Glutamatergic neuron (in vitro differentiated cells): ENCODE measurements at regions not wholly inside any gene's neighbourhood (a gene's known extent, or its start where the extent isn't known, plus 50 kb on each side); places are given as distances from the start of the nearest gene placed in this dataset.

ENCODE experiments used
- DNase-seq: peaks from one replicate; pipeline ENCODE4 v3.0.0; 2022
- H3K27ac Mint-ChIP-seq: one replicate; pipeline ENCODE4 v1.8.0; 2020; ENCODE audit warnings: mild to moderate bottlenecking, mixed read lengths, inconsistent platforms; ENCODE audit not compliant: unreplicated experiment
- H3K27me3 Mint-ChIP-seq: one replicate; pipeline ENCODE4 v1.8.0; 2020; ENCODE audit warnings: mild to moderate bottlenecking, moderate library complexity, mixed read lengths, inconsistent platforms; ENCODE audit not compliant: unreplicated experiment
- H3K36me3 Mint-ChIP-seq: one replicate; pipeline ENCODE4 v1.8.0; 2020; ENCODE audit warnings: mild to moderate bottlenecking, mixed read lengths, inconsistent platforms; ENCODE audit not compliant: unreplicated experiment
- H3K4me1 Mint-ChIP-seq: one replicate; pipeline ENCODE4 v1.8.0; 2020; ENCODE audit warnings: mild to moderate bottlenecking, low read depth, mixed read lengths, inconsistent platforms; ENCODE audit not compliant: unreplicated experiment
- H3K4me3 Mint-ChIP-seq: one replicate; pipeline ENCODE4 v1.8.0; 2020; ENCODE audit warnings: mild to moderate bottlenecking, mixed read lengths, inconsistent platforms; ENCODE audit not compliant: unreplicated experiment
- H3K9me3 Mint-ChIP-seq: one replicate; pipeline ENCODE4 v1.8.0; 2020; ENCODE audit warnings: mild to moderate bottlenecking, moderate library complexity, mixed read lengths, inconsistent platforms; ENCODE audit not compliant: unreplicated experiment
- TF ChIP-seq, protein P1 (sequence below): fragments of 200-600 bp; sonication (generic); IDR thresholded peaks from one replicate; pipeline ENCODE4 v1.5.0; 2021; ENCODE audit not compliant: partially characterized antibody, unreplicated experiment

DNA sequence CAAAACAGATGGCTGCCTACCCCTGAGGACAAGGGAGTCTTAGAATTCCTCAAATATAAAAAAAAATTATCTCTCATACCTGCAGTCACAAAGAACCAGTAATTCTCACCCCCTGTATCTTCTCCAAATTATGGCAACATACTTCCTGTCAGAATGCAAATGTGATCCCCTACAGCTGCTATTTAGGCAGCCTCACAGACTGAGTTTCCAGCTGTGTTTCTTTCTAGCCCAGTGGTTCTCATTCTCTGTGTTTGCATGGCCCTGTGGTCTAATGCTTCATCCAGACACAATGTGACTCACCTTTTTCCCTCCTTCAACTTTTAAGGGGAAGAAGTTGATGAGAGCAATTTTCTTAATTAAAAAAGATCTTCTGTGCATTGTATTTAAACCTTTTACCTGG is 726.3 kb downstream of the TSN start:
- DNase-seq, result no peak
- Mint-ChIP-seq H3K4me3 (no peak overlapping the region), H3K36me3 (no peaks in the 10 kb centered on the region), H3K27ac (peak overlapping the region; percentile 87), H3K4me1 (peaks cover 49% of the 10 kb centered on the region), H3K27me3 (peaks cover 3% of the 10 kb centered on the region), H3K9me3 (peaks cover 15% of the 10 kb centered on the region)
- TF ChIP-seq, protein P1, sequence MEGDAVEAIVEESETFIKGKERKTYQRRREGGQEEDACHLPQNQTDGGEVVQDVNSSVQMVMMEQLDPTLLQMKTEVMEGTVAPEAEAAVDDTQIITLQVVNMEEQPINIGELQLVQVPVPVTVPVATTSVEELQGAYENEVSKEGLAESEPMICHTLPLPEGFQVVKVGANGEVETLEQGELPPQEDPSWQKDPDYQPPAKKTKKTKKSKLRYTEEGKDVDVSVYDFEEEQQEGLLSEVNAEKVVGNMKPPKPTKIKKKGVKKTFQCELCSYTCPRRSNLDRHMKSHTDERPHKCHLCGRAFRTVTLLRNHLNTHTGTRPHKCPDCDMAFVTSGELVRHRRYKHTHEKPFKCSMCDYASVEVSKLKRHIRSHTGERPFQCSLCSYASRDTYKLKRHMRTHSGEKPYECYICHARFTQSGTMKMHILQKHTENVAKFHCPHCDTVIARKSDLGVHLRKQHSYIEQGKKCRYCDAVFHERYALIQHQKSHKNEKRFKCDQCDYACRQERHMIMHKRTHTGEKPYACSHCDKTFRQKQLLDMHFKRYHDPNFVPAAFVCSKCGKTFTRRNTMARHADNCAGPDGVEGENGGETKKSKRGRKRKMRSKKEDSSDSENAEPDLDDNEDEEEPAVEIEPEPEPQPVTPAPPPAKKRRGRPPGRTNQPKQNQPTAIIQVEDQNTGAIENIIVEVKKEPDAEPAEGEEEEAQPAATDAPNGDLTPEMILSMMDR, result no peak

DNA sequence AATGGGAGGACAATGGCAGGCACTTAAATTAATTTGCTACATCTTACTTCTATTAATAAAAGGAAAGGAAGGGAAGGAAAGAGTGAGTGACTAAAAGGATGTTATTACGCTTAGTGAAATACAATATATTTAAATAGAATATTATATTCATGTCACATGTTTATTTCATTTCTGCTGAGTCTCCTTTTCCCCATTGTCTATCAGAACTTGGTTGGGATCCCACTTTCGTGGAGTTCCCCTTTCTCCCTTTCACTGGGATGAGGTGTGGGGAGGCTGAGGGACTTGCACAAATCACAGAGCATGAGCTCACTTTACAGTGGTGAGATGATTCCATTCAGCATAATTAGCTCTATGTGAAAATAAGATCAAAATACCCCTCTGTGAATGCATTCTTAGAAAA is 730.6 kb downstream of the TSN start:
- Mint-ChIP-seq H3K4me3 (no peak overlapping the region), H3K36me3 (no peaks in the 10 kb centered on the region), H3K27me3 (no peaks in the 10 kb centered on the region), H3K9me3 (peaks cover 6% of the 10 kb centered on the region), H3K27ac (peak overlapping the region; percentile 69), H3K4me1 (peaks cover 35% of the 10 kb centered on the region)
- TF ChIP-seq, protein P1, result no peak
- DNase-seq, result no peak

DNA sequence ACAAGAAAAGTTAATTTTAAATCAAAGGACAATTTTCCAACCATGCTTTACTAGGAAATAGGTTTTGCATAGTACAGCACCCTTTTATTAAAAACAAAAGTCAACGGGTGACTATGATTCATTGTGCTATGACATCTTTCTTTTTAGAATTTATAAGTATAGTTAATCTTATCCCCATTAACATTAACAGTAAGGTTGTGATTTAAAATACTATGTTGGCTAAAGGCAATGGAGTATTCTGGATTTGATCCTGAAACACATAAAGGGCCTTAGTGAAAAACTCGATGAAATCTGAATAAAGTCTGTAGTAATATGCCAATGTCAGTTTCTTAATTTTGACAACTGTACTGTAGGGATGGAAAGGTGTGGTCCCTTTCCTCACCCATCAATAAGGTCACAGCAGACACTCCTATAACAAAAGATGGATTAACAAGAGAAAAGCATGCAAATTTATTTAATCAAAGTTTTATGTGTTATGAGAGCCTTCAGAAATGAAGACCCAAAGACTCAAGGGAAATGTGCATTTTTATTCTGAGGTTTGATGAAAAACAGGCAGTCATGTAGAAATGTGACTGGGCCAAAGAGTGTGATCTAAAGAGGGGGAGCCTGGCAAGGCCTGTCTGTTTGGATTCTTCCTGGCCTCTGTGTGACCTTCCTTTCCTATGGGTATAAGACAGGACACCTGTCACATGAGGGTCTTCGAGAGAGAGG is 731.4 kb downstream of the TSN start:
- H3K27me3 Mint-ChIP-seq, result no peaks in the 10 kb centered on the region
- no peaks in the 10 kb centered on the region for H3K36me3 Mint-ChIP-seq
- TF ChIP-seq, protein P1, result no peak
- peaks cover 28% of the 10 kb centered on the region for H3K4me1 Mint-ChIP-seq
- no peak overlapping the region for H3K4me3 Mint-ChIP-seq
- peak overlapping the region; percentile 9 for H3K27ac Mint-ChIP-seq
- DNase-seq, result no peak
- H3K9me3 Mint-ChIP-seq, result peaks cover 2% of the 10 kb centered on the region

DNA sequence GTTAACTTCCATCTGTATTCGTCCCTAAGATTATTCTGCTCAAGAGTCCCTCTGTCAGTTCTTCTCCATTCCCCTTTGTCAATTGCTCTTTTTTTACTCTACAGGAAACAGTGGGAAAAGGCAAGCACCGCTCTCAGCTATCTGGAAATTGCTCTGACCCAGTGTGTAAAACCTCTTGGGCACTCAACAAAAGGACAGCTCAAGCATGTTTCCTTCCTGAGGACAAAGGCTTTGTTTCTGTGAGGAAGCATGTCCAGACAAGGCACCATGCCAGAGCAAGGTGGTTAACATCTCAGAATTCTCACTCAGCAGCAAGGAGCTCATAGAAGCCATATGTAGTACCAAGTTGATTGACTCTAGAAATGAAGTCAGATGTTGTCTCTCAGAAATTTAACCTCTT is 735.6 kb downstream of the TSN start:
- H3K27me3 Mint-ChIP-seq, result no peaks in the 10 kb centered on the region
- no peak for DNase-seq
- peaks cover 3% of the 10 kb centered on the region for H3K9me3 Mint-ChIP-seq
- H3K4me3 Mint-ChIP-seq, result no peak overlapping the region
- H3K27ac Mint-ChIP-seq, result no peak overlapping the region
- peaks cover 2% of the 10 kb centered on the region for H3K4me1 Mint-ChIP-seq
- no peaks in the 10 kb centered on the region for H3K36me3 Mint-ChIP-seq
- TF ChIP-seq, protein P1, result no peak

DNA sequence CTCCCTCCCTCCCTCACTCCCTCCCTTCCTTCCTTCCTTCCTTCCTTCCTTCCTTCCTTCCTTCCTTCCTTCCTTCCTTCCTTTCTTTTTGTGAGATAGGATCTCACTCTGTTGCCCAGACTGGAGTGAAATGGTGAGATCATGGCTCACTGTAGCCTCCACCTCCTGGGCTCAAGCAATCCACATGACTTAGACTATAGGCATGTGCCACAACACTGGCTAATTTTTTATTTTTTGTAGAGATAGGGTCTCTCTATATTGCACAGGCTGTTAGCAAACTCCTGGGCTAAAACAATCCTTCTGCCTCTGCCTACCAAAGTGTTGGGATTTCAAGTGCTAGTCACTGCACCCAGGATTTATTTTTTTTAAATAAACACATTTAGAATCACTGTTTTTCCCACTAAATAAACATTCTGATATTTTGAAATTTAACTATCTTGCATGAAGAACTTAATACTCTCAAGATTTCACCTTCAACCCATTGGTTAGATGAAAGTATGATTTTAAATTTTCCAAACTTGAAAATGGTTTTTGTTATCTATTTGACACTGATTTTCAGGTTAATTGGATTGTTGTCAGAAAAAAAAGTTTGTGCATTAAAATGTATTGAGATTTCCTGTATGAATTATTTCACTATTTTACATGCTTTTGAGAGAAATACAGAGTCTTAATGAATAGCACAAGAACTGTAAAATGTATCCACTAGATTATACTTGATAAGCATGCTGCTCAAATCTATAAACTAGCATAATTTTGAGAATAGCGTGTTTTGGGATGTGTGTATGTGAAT is 745.1 kb downstream of the TSN start:
- no peak overlapping the region for H3K4me3 Mint-ChIP-seq
- TF ChIP-seq, protein P1, result no peak
- no peak for DNase-seq
- no peaks in the 10 kb centered on the region for H3K9me3 Mint-ChIP-seq
- H3K27ac Mint-ChIP-seq, result no peak overlapping the region
- H3K4me1 Mint-ChIP-seq, result no peaks in the 10 kb centered on the region
- H3K27me3 Mint-ChIP-seq, result no peaks in the 10 kb centered on the region
- no peaks in the 10 kb centered on the region for H3K36me3 Mint-ChIP-seq
